ENCODE measurements at regions not wholly inside any gene's neighbourhood (a gene's known extent, or its start where the extent isn't known, plus 50 kb on each side); places are given as distances from the start of the nearest gene placed in this dataset.

GRCh38 chr5:68746220-68746619, 347.6 kb upstream of the SLC30A5 start (continued):
- TF ChIP-seq ZNF462 (CRISPR knock-in tag; IDR thresholded peaks at IDR 0.05) (no peak), STAT1 (IDR thresholded peaks at IDR 0.05; ENCODE audit: unreplicated experiment) (no peak)

GRCh38 chr5:68746643-68747420, 347.0 kb upstream of the SLC30A5 start:
- H3K27ac ChIP-seq (ENCODE audit: low read depth): no peak overlapping the region
- Mint-ChIP-seq H3K27ac (no peak overlapping the region), H3K4me3 (no peak overlapping the region), H3K36me3 (ENCODE audit: low read depth) (no peaks in the 10 kb centered on the region), H3K4me1 (peaks cover 6% of the 10 kb centered on the region; the same call in 2 of the 3 replicates), H3K27me3 (ENCODE audit: insufficient read depth, low read depth, poor library complexity) (peaks cover 2% of the 10 kb centered on the region), H3K9me3 (no peaks in the 10 kb centered on the region)
- no peak for ATAC-seq
- peak overlapping the region; percentile 84; the same call in 1 of the 2 replicates for H2AFZ ChIP-seq
- H3K4me2 ChIP-seq: no peak overlapping the region
- no peaks in the 10 kb centered on the region for H3K27me3 ChIP-seq (ENCODE audit: insufficient read depth)
- peaks cover 18% of the 10 kb centered on the region for H3K9me2 ChIP-seq (ENCODE audit: insufficient read depth)
- H4K20me1 ChIP-seq (replicated peaks; ENCODE audit: insufficient read depth): no peaks in the 10 kb centered on the region
- no peak for DNase-seq (ENCODE audit: low spot score)
- H3K4me1 ChIP-seq (ENCODE audit: insufficient read depth): peaks cover 10% of the 10 kb centered on the region; the same call in 1 of the 2 replicates
- no peak overlapping the region for H3K4me3 ChIP-seq
- H3K79me2 ChIP-seq (replicated peaks; ENCODE audit: insufficient read depth): no peaks in the 10 kb centered on the region
- no peaks in the 10 kb centered on the region for H3K36me3 ChIP-seq (ENCODE audit: insufficient read depth)
- H3F3A ChIP-seq (replicated peaks; ENCODE audit: low read depth): no peaks in the 10 kb centered on the region
- TF ChIP-seq EZH2phosphoT487 (IDR thresholded peaks at IDR 0.05; ENCODE audit: unreplicated experiment) (no peak), CTCF (conservative IDR thresholded peaks at IDR 0.05; ENCODE audit: low read depth in 2 of 2) (no peak), ETS1 (IDR thresholded peaks at IDR 0.05) (no peak), POLR2AphosphoS5 (IDR thresholded peaks at IDR 0.05; ENCODE audit: low read depth) (no peak), STAT1 (IDR thresholded peaks at IDR 0.05; ENCODE audit: unreplicated experiment) (no peak), NANOG (IDR thresholded peaks at IDR 0.05; ENCODE audit: borderline replicate concordance) (no peak), ZNF331 (CRISPR knock-in tag; IDR thresholded peaks at IDR 0.05; ENCODE audit: low read depth) (no peak), ZNF114 (CRISPR knock-in tag; IDR thresholded peaks at IDR 0.05) (no peak)

Data from GM23338 (cell line).